ENCODE measurements at regions not wholly inside any gene's neighbourhood (a gene's known extent, or its start where the extent isn't known, plus 50 kb on each side); places are given as distances from the start of the nearest gene placed in this dataset.
"Not testable (repeated sequence)": the region's sequence is repeated elsewhere in the genome, so short reads cannot be mapped to it uniquely, and the experiment has no call there.

DNA sequence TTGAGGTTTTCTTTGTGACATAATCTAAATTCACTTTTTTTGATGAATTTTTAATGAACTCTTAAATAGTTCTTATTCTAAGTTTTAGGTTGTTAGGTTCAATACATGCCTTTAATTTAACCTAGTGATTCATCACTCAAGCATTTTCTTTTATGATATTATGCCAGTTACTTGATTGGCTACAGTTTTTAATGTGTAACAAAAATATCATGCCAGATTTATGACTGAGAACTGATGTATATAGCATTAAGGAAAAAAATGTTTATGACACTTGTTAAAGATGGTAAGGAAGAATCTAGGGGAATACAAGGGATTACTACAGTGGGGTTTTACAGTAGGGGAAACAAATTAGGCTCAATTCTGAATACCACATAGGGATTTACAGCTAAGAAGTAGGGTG is 103.1 kb downstream of the VGLL3 start:
- no peak overlapping the region for H3K27ac ChIP-seq (ENCODE audit: low read depth in 1 of 3, low read length in 2 of 3)
- no peaks in the 10 kb centered on the region for H3K27me3 ChIP-seq (ENCODE audit: control insufficient read depth in 3 of 3, insufficient read depth in 3 of 3, low read length in 3 of 3)
- no peaks in the 10 kb centered on the region for H3K36me3 ChIP-seq (ENCODE audit: control insufficient read depth in 3 of 3, insufficient read depth in 2 of 3, low read depth in 1 of 3, low read length in 3 of 3)
- DNase-seq (no peak), FAIRE-seq (no peak)
- no peak overlapping the region for H3K4me3 ChIP-seq (ENCODE audit: low read depth in 1 of 3, low read length in 3 of 3)
- no peaks in the 10 kb centered on the region for H3K4me1 ChIP-seq (ENCODE audit: control insufficient read depth in 3 of 3, insufficient read depth in 2 of 3, low read depth in 1 of 3, low read length in 2 of 3)
- no peaks in the 10 kb centered on the region for H3K9me3 ChIP-seq (ENCODE audit: control insufficient read depth in 2 of 2, insufficient read depth in 1 of 2, low read depth in 1 of 2, low read length in 1 of 2)

DNA sequence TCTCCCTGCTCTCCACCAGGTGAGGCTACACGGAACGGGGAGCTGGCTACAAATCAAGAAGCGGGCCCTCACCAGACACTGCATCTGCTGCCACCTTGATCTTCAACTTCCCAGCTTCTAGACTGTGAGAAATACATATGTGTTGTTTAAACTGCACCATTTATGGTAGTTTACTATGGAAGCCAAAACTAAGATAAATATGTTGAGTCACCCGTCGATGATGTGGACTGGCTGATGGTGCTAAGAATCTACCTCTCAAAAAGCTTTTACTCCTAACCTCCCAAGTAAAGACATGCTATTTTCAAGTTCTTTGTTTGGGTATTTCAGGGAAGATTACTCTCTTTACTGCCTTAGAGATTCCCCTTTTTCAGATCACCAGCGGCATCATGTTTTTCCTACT is 110.9 kb downstream of the VGLL3 start:
- Histone ChIP-seq H3K4me3 (ENCODE audit: low read depth in 1 of 3, low read length in 3 of 3) (no peak overlapping the region), H3K27me3 (ENCODE audit: control insufficient read depth in 3 of 3, insufficient read depth in 3 of 3, low read length in 3 of 3) (no peaks in the 10 kb centered on the region), H3K4me1 (ENCODE audit: control insufficient read depth in 3 of 3, insufficient read depth in 2 of 3, low read depth in 1 of 3, low read length in 2 of 3) (no peaks in the 10 kb centered on the region), H3K36me3 (ENCODE audit: control insufficient read depth in 3 of 3, insufficient read depth in 2 of 3, low read depth in 1 of 3, low read length in 3 of 3) (no peaks in the 10 kb centered on the region), H3K9me3 (ENCODE audit: control insufficient read depth in 2 of 2, insufficient read depth in 1 of 2, low read depth in 1 of 2, low read length in 1 of 2) (no peaks in the 10 kb centered on the region), H3K27ac (ENCODE audit: low read depth in 1 of 3, low read length in 2 of 3) (no peak overlapping the region)
- FAIRE-seq (no peak), DNase-seq (no peak)
- WGBS, 3 donors: 88 to 92% (median 90%) methylated on average over 6 of the region's 6 CpGs

DNA sequence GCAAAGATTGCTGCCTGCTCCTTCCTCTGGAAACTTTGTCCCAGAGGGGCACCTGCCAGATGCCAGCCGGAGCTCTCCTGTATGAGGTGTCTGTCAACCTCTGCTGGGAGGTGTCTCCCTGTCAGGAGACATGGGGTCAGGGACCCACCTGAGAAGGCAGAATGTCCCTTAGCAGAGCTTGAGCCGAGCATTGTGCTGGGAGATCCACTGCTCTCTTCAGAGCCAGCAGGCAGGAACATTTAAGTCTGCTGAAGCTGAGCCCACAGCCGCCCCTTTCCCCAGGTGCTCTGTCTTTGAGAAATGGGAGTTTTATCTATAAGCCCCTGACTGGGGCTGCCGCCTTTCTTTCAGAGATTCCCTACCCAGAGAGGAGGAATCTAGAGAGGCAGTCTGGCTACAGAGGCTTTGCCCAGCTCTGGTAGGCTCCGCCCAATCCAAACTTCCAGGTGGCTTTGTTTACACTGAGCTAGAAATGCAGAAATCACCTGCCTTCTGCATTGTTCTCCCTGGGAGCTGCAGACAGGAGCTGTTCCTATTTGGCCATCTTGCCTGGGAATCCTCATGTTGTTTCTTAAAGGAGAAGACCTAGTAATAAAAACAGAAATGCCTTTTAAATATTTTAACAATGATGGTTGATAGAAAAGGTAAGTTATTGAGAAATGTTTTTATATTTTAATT is 114.3 kb downstream of the VGLL3 start:
- WGBS, 3 donors: 18 to 57% (median 36%) methylated on average over 5 of the region's 5 CpGs
- DNase-seq; H3K9me3 ChIP-seq (ENCODE audit: control insufficient read depth in 2 of 2, insufficient read depth in 1 of 2, low read depth in 1 of 2, low read length in 1 of 2); H3K27ac ChIP-seq (ENCODE audit: low read depth in 1 of 3, low read length in 2 of 3); H3K4me1 ChIP-seq (ENCODE audit: control insufficient read depth in 3 of 3, insufficient read depth in 2 of 3, low read depth in 1 of 3, low read length in 2 of 3); H3K27me3 ChIP-seq (ENCODE audit: control insufficient read depth in 3 of 3, insufficient read depth in 3 of 3, low read length in 3 of 3); H3K36me3 ChIP-seq (ENCODE audit: control insufficient read depth in 3 of 3, insufficient read depth in 2 of 3, low read depth in 1 of 3, low read length in 3 of 3); H3K4me3 ChIP-seq (ENCODE audit: low read depth in 1 of 3, low read length in 3 of 3); FAIRE-seq: not testable (repeated sequence)

GRCh38 chr3:86874790-86875189 is 116.2 kb downstream of the VGLL3 start:
- not testable (repeated sequence) for H3K36me3 ChIP-seq (ENCODE audit: control insufficient read depth in 3 of 3, insufficient read depth in 2 of 3, low read depth in 1 of 3, low read length in 3 of 3); H3K27me3 ChIP-seq (ENCODE audit: control insufficient read depth in 3 of 3, insufficient read depth in 3 of 3, low read length in 3 of 3); H3K27ac ChIP-seq (ENCODE audit: low read depth in 1 of 3, low read length in 2 of 3); H3K4me3 ChIP-seq (ENCODE audit: low read depth in 1 of 3, low read length in 3 of 3); DNase-seq; H3K4me1 ChIP-seq (ENCODE audit: control insufficient read depth in 3 of 3, insufficient read depth in 2 of 3, low read depth in 1 of 3, low read length in 2 of 3); H3K9me3 ChIP-seq (ENCODE audit: control insufficient read depth in 2 of 2, insufficient read depth in 1 of 2, low read depth in 1 of 2, low read length in 1 of 2); FAIRE-seq
- 72 to 97% (median 84%) methylated on average over 1 of the region's 1 CpG for WGBS, 3 donors

- no peak overlapping the region for H3K4me3 ChIP-seq (ENCODE audit: low read depth in 1 of 3, low read length in 3 of 3)
- WGBS, 3 donors: 65 to 67% (median 67%) methylated on average over 4 of the region's 4 CpGs
- H3K27me3 ChIP-seq (ENCODE audit: control insufficient read depth in 3 of 3, insufficient read depth in 3 of 3, low read length in 3 of 3): no peaks in the 10 kb centered on the region
- no peaks in the 10 kb centered on the region for H3K4me1 ChIP-seq (ENCODE audit: control insufficient read depth in 3 of 3, insufficient read depth in 2 of 3, low read depth in 1 of 3, low read length in 2 of 3)
- no peaks in the 10 kb centered on the region for H3K36me3 ChIP-seq (ENCODE audit: control insufficient read depth in 3 of 3, insufficient read depth in 2 of 3, low read depth in 1 of 3, low read length in 3 of 3)
- FAIRE-seq (no peak), DNase-seq (no peak)
- no peaks in the 10 kb centered on the region for H3K9me3 ChIP-seq (ENCODE audit: control insufficient read depth in 2 of 2, insufficient read depth in 1 of 2, low read depth in 1 of 2, low read length in 1 of 2)
- H3K27ac ChIP-seq (ENCODE audit: low read depth in 1 of 3, low read length in 2 of 3): no peak overlapping the region
Observed at GRCh38 chr3:86869566-86869965, 121.4 kb downstream of the VGLL3 start.

DNA sequence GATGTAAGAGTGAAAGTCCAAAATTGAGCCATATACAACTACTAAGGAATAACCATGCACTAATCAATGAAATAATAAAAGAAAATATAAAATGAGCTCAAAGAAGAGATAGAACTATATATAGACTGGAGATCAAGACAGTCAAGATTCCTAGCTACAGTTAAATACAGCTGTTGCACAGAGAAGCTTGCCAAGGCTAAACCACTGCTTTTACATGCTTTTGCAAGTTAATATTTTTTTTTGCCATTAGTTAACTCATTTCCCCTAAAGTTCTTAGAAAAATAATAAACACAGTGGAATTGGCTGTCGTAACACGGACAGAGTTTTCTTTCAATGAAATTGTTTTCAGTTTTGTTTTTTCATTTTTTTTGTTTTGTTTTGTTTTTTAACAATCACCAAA is 123.0 kb downstream of the VGLL3 start:
- no peaks in the 10 kb centered on the region for H3K36me3 ChIP-seq (ENCODE audit: control insufficient read depth in 3 of 3, insufficient read depth in 2 of 3, low read depth in 1 of 3, low read length in 3 of 3)
- DNase-seq (no peak), FAIRE-seq (no peak)
- H3K4me1 ChIP-seq (ENCODE audit: control insufficient read depth in 3 of 3, insufficient read depth in 2 of 3, low read depth in 1 of 3, low read length in 2 of 3): no peaks in the 10 kb centered on the region
- WGBS, 3 donors: 41 to 59% (median 51%) methylated on average over 2 of the region's 2 CpGs
- no peaks in the 10 kb centered on the region for H3K27me3 ChIP-seq (ENCODE audit: control insufficient read depth in 3 of 3, insufficient read depth in 3 of 3, low read length in 3 of 3)
- H3K4me3 ChIP-seq (ENCODE audit: low read depth in 1 of 3, low read length in 3 of 3): no peak overlapping the region
- no peak overlapping the region for H3K27ac ChIP-seq (ENCODE audit: low read depth in 1 of 3, low read length in 2 of 3)
- H3K9me3 ChIP-seq (ENCODE audit: control insufficient read depth in 2 of 2, insufficient read depth in 1 of 2, low read depth in 1 of 2, low read length in 1 of 2): peaks cover 0 to 2% of the 10 kb centered on the region in 2 donors

GRCh38 chr3:86865506-86865905 is 125.4 kb downstream of the VGLL3 start:
- Histone ChIP-seq H3K36me3 (ENCODE audit: control insufficient read depth in 3 of 3, insufficient read depth in 2 of 3, low read depth in 1 of 3, low read length in 3 of 3) (no peaks in the 10 kb centered on the region), H3K4me1 (ENCODE audit: control insufficient read depth in 3 of 3, insufficient read depth in 2 of 3, low read depth in 1 of 3, low read length in 2 of 3) (no peaks in the 10 kb centered on the region), H3K4me3 (ENCODE audit: low read depth in 1 of 3, low read length in 3 of 3) (no peak overlapping the region), H3K27me3 (ENCODE audit: control insufficient read depth in 3 of 3, insufficient read depth in 3 of 3, low read length in 3 of 3) (no peaks in the 10 kb centered on the region), H3K27ac (ENCODE audit: low read depth in 1 of 3, low read length in 2 of 3) (no peak overlapping the region), H3K9me3 (ENCODE audit: control insufficient read depth in 2 of 2, insufficient read depth in 1 of 2, low read depth in 1 of 2, low read length in 1 of 2) (peaks cover 2 to 5% of the 10 kb centered on the region in 2 donors)
- FAIRE-seq: no peak
- WGBS, 3 donors: 58 to 73% (median 60%) methylated on average over 3 of the region's 3 CpGs
- no peak for DNase-seq

- H3K4me1 ChIP-seq (ENCODE audit: control insufficient read depth in 3 of 3, insufficient read depth in 2 of 3, low read depth in 1 of 3, low read length in 2 of 3): no peaks in the 10 kb centered on the region
- DNase-seq (no peak), FAIRE-seq (no peak)
- H3K9me3 ChIP-seq (ENCODE audit: control insufficient read depth in 2 of 2, insufficient read depth in 1 of 2, low read depth in 1 of 2, low read length in 1 of 2): peaks cover 0 to 3% of the 10 kb centered on the region in 2 donors
- H3K4me3 ChIP-seq (ENCODE audit: low read depth in 1 of 3, low read length in 3 of 3): no peak overlapping the region
- no peak overlapping the region for H3K27ac ChIP-seq (ENCODE audit: low read depth in 1 of 3, low read length in 2 of 3)
- no peaks in the 10 kb centered on the region for H3K36me3 ChIP-seq (ENCODE audit: control insufficient read depth in 3 of 3, insufficient read depth in 2 of 3, low read depth in 1 of 3, low read length in 3 of 3)
- WGBS, 3 donors: 13 to 93% (median 45%) methylated on average over 1 of the region's 1 CpG
- H3K27me3 ChIP-seq (ENCODE audit: control insufficient read depth in 3 of 3, insufficient read depth in 3 of 3, low read length in 3 of 3): no peaks in the 10 kb centered on the region
Observed at GRCh38 chr3:86856711-86857110, 134.2 kb downstream of the VGLL3 start.

- no peaks in the 10 kb centered on the region for H3K9me3 ChIP-seq (ENCODE audit: control insufficient read depth in 2 of 2, insufficient read depth in 1 of 2, low read depth in 1 of 2, low read length in 1 of 2)
- H3K36me3 ChIP-seq (ENCODE audit: control insufficient read depth in 3 of 3, insufficient read depth in 2 of 3, low read depth in 1 of 3, low read length in 3 of 3): no peaks in the 10 kb centered on the region
- H3K27ac ChIP-seq (ENCODE audit: low read depth in 1 of 3, low read length in 2 of 3): no peak overlapping the region
- 39 to 81% (median 64%) methylated on average over 1 of the region's 1 CpG for WGBS, 3 donors
- H3K4me1 ChIP-seq (ENCODE audit: control insufficient read depth in 3 of 3, insufficient read depth in 2 of 3, low read depth in 1 of 3, low read length in 2 of 3): no peaks in the 10 kb centered on the region
- H3K27me3 ChIP-seq (ENCODE audit: control insufficient read depth in 3 of 3, insufficient read depth in 3 of 3, low read length in 3 of 3): no peaks in the 10 kb centered on the region
- no peak for DNase-seq
- no peak for FAIRE-seq
- H3K4me3 ChIP-seq (ENCODE audit: low read depth in 1 of 3, low read length in 3 of 3): no peak overlapping the region
Observed at GRCh38 chr3:86849991-86850390, 141.0 kb downstream of the VGLL3 start.
